ENCODE measurements at regions not wholly inside any gene's neighbourhood (a gene's known extent, or its start where the extent isn't known, plus 50 kb on each side); places are given as distances from the start of the nearest gene placed in this dataset.

- Mint-ChIP-seq H3K4me3 (no peak overlapping the region), H3K9me3 (peaks cover 20 to 22% of the 10 kb centered on the region in 2 donors)
- WGBS (ENCODE audit: insufficient coverage) = 100% methylated on average over 1 of the region's 2 CpGs
These were observed 106.8 kb upstream of the MPDZ start for GRCh38 chr9:13386316-13386715.

GRCh38 chr9:13383855-13384254 lies 104.4 kb upstream of the MPDZ start:
- ATAC-seq (no peak), DNase-seq (no peak)
- no peak overlapping the region for H3K4me3 Mint-ChIP-seq
- no peaks in the 10 kb centered on the region for H3K4me1 ChIP-seq (ENCODE audit: control insufficient read depth, insufficient read depth, low read length)
- H3K9me3 ChIP-seq (ENCODE audit: control insufficient read depth, insufficient read depth, low read length) = peaks cover 6% of the 10 kb centered on the region
- TF ChIP-seq CTCF (IDR thresholded peaks at IDR 0.05) = no peak
- no peaks in the 10 kb centered on the region for H3K36me3 ChIP-seq (ENCODE audit: control insufficient read depth, insufficient read depth, low read length)
- H3K4me3 ChIP-seq (ENCODE audit: low read length) = no peak overlapping the region
- intact Hi-C loops (cut with micrococcal nuclease) = no loop called here
- H3K36me3 Mint-ChIP-seq = no peaks in the 10 kb centered on the region
- peaks cover 8 to 14% of the 10 kb centered on the region in 2 donors for H3K9me3 Mint-ChIP-seq
- H3K27me3 ChIP-seq (ENCODE audit: control insufficient read depth, insufficient read depth, low read length) = no peaks in the 10 kb centered on the region
- H3K27ac Mint-ChIP-seq = no peak overlapping the region
- WGBS (ENCODE audit: insufficient coverage) = 100% methylated on average over 1 of the region's 1 CpG
- no peaks in the 10 kb centered on the region for H3K27me3 Mint-ChIP-seq (ENCODE audit: low read depth in 2 of 2)
- no peaks in the 10 kb centered on the region for H3K4me1 Mint-ChIP-seq
- no peak overlapping the region for H3K27ac ChIP-seq (ENCODE audit: low read length)

More at GRCh38 chr9:13386316-13386715, 106.8 kb upstream of the MPDZ start:
- no peaks in the 10 kb centered on the region for H3K27me3 ChIP-seq (ENCODE audit: control insufficient read depth, insufficient read depth, low read length)
- Mint-ChIP-seq H3K27me3 (ENCODE audit: low read depth in 2 of 2) (no peaks in the 10 kb centered on the region), H3K4me1 (no peaks in the 10 kb centered on the region), H3K27ac (no peak overlapping the region), H3K36me3 (peaks cover 4% of the 10 kb centered on the region)
- no peak overlapping the region for H3K27ac ChIP-seq (ENCODE audit: low read length)
- intact Hi-C loops (cut with micrococcal nuclease) = no loop called here
- H3K36me3 ChIP-seq (ENCODE audit: control insufficient read depth, insufficient read depth, low read length) = no peaks in the 10 kb centered on the region
- DNase-seq (no peak), ATAC-seq (no peak)
- H3K4me3 ChIP-seq (ENCODE audit: low read length) = no peak overlapping the region
- no peak for TF ChIP-seq CTCF (IDR thresholded peaks at IDR 0.05)
- peaks cover 10% of the 10 kb centered on the region for H3K9me3 ChIP-seq (ENCODE audit: control insufficient read depth, insufficient read depth, low read length)
- H3K4me1 ChIP-seq (ENCODE audit: control insufficient read depth, insufficient read depth, low read length) = no peaks in the 10 kb centered on the region

- WGBS (ENCODE audit: insufficient coverage) = 67% methylated on average over 1 of the region's 1 CpG
- no peak for ATAC-seq
These were observed 103.7 kb upstream of the MPDZ start for GRCh38 chr9:13383216-13383615.

More at GRCh38 chr9:13383216-13383615, 103.7 kb upstream of the MPDZ start:
- Mint-ChIP-seq H3K36me3 (no peaks in the 10 kb centered on the region), H3K9me3 (peaks cover 8 to 14% of the 10 kb centered on the region in 2 donors), H3K4me1 (no peaks in the 10 kb centered on the region), H3K27me3 (ENCODE audit: low read depth in 2 of 2) (no peaks in the 10 kb centered on the region), H3K4me3 (no peak overlapping the region), H3K27ac (no peak overlapping the region)
- Histone ChIP-seq H3K9me3 (ENCODE audit: control insufficient read depth, insufficient read depth, low read length) (peaks cover 6% of the 10 kb centered on the region), H3K4me3 (ENCODE audit: low read length) (no peak overlapping the region), H3K27me3 (ENCODE audit: control insufficient read depth, insufficient read depth, low read length) (no peaks in the 10 kb centered on the region), H3K36me3 (ENCODE audit: control insufficient read depth, insufficient read depth, low read length) (no peaks in the 10 kb centered on the region), H3K4me1 (ENCODE audit: control insufficient read depth, insufficient read depth, low read length) (no peaks in the 10 kb centered on the region), H3K27ac (ENCODE audit: low read length) (no peak overlapping the region)
- no peak for DNase-seq
- no peak for TF ChIP-seq CTCF (IDR thresholded peaks at IDR 0.05)
- intact Hi-C loops (cut with micrococcal nuclease) = no loop called here

All from natural killer cell (primary cell).